A673 (cell line): ENCODE measurements at regions not wholly inside any gene's neighbourhood (a gene's known extent, or its start where the extent isn't known, plus 50 kb on each side); places are given as distances from the start of the nearest gene placed in this dataset.
"Not testable (repeated sequence)": the region's sequence is repeated elsewhere in the genome, so short reads cannot be mapped to it uniquely, and the experiment has no call there.

Experiments
- BruUV-seq: library from RNA; stranded (reverse); fragments of 400-500 nt; replicated peaks from 2 replicates; lab custom pipeline; 2021; lab: Mats Ljungman, UMichigan
- CTCF ChIA-PET: fragments of 300-600 bp; sonication (Branson Sonifier 250); formaldehyde crosslinking; loops from one replicate; lab custom pipeline; 2022; ENCODE audit warnings: antibody characterized with exemption; lab: Charles Lee
- POLR2A ChIA-PET: fragments of 300-600 bp; sonication (Branson Sonifier 250); formaldehyde crosslinking; loops from one replicate; lab custom pipeline; 2022; ENCODE audit warnings: antibody characterized with exemption; ENCODE audit not compliant: low non-redundant PET; lab: Charles Lee
- DNase-seq: peaks from one replicate; pipeline ENCODE4 v3.0.0-alpha.2; 2015; ENCODE audit warnings: low spot score
- H3K27ac ChIP-seq: fragments of 200-600 bp; sonication (generic); 2 replicates; pipeline ENCODE4 v1.5.1; 2016; ENCODE audit warnings: mixed run types, low read depth, mild to moderate bottlenecking, mixed read lengths, antibody characterized with exemption, low read length; ENCODE audit not compliant: poor library complexity, severe bottlenecking
- H3K27me3 ChIP-seq: fragments of 200-600 bp; sonication (generic); replicated peaks from 2 replicates; pipeline ENCODE4 v1.6.1; 2017; ENCODE audit warnings: mixed run types, low read depth, mild to moderate bottlenecking, mixed read lengths, antibody characterized with exemption, low read length; ENCODE audit not compliant: insufficient read depth, poor library complexity
- H3K36me3 ChIP-seq: fragments of 200-600 bp; sonication (generic); 2 replicates; pipeline ENCODE4 v1.6.1; 2016; ENCODE audit warnings: mixed run types, mild to moderate bottlenecking, mixed read lengths, antibody characterized with exemption, low read length; ENCODE audit not compliant: insufficient read depth, poor library complexity, severe bottlenecking
- H3K4me1 ChIP-seq: fragments of 200-600 bp; sonication (generic); 2 replicates; pipeline ENCODE4 v1.6.1; 2017; ENCODE audit warnings: mixed run types, mild to moderate bottlenecking, mixed read lengths, antibody characterized with exemption, low read length; ENCODE audit not compliant: insufficient read depth, poor library complexity, severe bottlenecking
- H3K4me3 ChIP-seq: fragments of 200-600 bp; sonication (generic); 2 replicates; pipeline ENCODE4 v1.5.1; 2016; ENCODE audit warnings: low read depth, mixed run types, mild to moderate bottlenecking, mixed read lengths, low read length; ENCODE audit not compliant: poor library complexity, severe bottlenecking
- H3K9me3 ChIP-seq: fragments of 200-600 bp; sonication (generic); 2 replicates; pipeline ENCODE4 v1.6.1; 2016; ENCODE audit warnings: mixed run types, low read depth, mild to moderate bottlenecking, mixed read lengths, antibody characterized with exemption, low read length; ENCODE audit not compliant: poor library complexity, severe bottlenecking
- CTCF ChIP-seq: fragments of 300-800, 200-600 bp; sonication (generic); conservative IDR thresholded peaks from 2 replicates; pipeline ENCODE4 v1.5.1; 2017; ENCODE audit warnings: low read depth, mild to moderate bottlenecking, antibody characterized with exemption, low read length, moderate library complexity, mixed read lengths
- EZH2 ChIP-seq: fragments of 200-600 bp; sonication (generic); IDR thresholded peaks from 2 replicates; pipeline ENCODE4 v1.6.1; 2017; ENCODE audit warnings: borderline replicate concordance, low read depth, mild to moderate bottlenecking, mixed read lengths, antibody characterized with exemption, low read length; ENCODE audit not compliant: poor library complexity, severe bottlenecking
- intact Hi-C: fragments of 100-400 bp; cut with micrococcal nuclease; formaldehyde crosslinking; loops from one replicate; pipeline ENCODE4 v1.10.0; 2022; ENCODE audit not compliant: unreplicated experiment

GRCh38 chr1:90820745-90821144 is 103.6 kb upstream of the BARHL2 start:
- POLR2A ChIA-PET = no interaction called here
- no peaks in the 10 kb centered on the region for H3K27me3 ChIP-seq
- no peak for TF ChIP-seq EZH2
- TF ChIP-seq CTCF = no peak
- H3K36me3 ChIP-seq = no peaks in the 10 kb centered on the region
- intact Hi-C loops = no loop called here
- CTCF ChIA-PET = no interaction called here
- H3K4me3 ChIP-seq = no peak overlapping the region
- no TSS peak for BruUV-seq
- H3K27ac ChIP-seq = no peak overlapping the region
- no peaks in the 10 kb centered on the region for H3K4me1 ChIP-seq
- DNase-seq = no peak
- no peaks in the 10 kb centered on the region for H3K9me3 ChIP-seq

GRCh38 chr1:90817399-90817798 is 100.3 kb upstream of the BARHL2 start:
- intact Hi-C loops = no loop called here
- H3K4me1 ChIP-seq = no peaks in the 10 kb centered on the region
- no TSS peak for BruUV-seq
- ChIA-PET POLR2A (no interaction called here), CTCF (no interaction called here)
- H3K36me3 ChIP-seq = no peaks in the 10 kb centered on the region
- TF ChIP-seq EZH2 (no peak), CTCF (no peak)
- H3K4me3 ChIP-seq = no peak overlapping the region
- no peaks in the 10 kb centered on the region for H3K9me3 ChIP-seq
- H3K27ac ChIP-seq = no peak overlapping the region
- no peaks in the 10 kb centered on the region for H3K27me3 ChIP-seq
- no peak for DNase-seq

GRCh38 chr1:90812237-90812636 is 95.1 kb upstream of the BARHL2 start:
- H3K27me3 ChIP-seq, H3K36me3 ChIP-seq, H3K4me1 ChIP-seq, CTCF ChIA-PET, H3K4me3 ChIP-seq, H3K27ac ChIP-seq, intact Hi-C loops, POLR2A ChIA-PET, DNase-seq, BruUV-seq, H3K9me3 ChIP-seq: not testable (repeated sequence)

GRCh38 chr1:90811444-90811950 is 94.4 kb upstream of the BARHL2 start:
- H3K27me3 ChIP-seq, BruUV-seq, intact Hi-C loops, H3K4me1 ChIP-seq, H3K9me3 ChIP-seq, H3K36me3 ChIP-seq, CTCF ChIA-PET, H3K27ac ChIP-seq, DNase-seq, H3K4me3 ChIP-seq: not testable (repeated sequence)
- POLR2A ChIA-PET = interaction anchor here (0.6 kb wide), 1 partner anchor 81 kb away, joined by 7 read pairs; no protein-coding TSS in a partner anchor
